Activated naive CD4-positive, alpha-beta T cell treated with anti-CD3 and anti-CD28 coated beads, Interleukin-2, amount 10 ng/mL, durations not matched to agents 7 days and 5 days (primary cell): ENCODE measurements at regions not wholly inside any gene's neighbourhood (a gene's known extent, or its start where the extent isn't known, plus 50 kb on each side); places are given as distances from the start of the nearest gene placed in this dataset.

ENCODE experiments used
- CTCF ChIA-PET: fragments of 350-600 bp; sonication (Branson Sonifier 250); formaldehyde crosslinking; loops from one replicate; lab custom pipeline; 2021; ENCODE audit warnings: antibody characterized with exemption; lab: Charles Lee
- DNase-seq: peaks from one replicate; pipeline ENCODE4 v3.0.0-alpha.2; 2020
- H3K27ac Mint-ChIP-seq: one replicate; pipeline ENCODE4 v1.8.0; 2021; ENCODE audit warnings: mild to moderate bottlenecking, moderate library complexity, mixed read lengths
- H3K27me3 Mint-ChIP-seq: one replicate; pipeline ENCODE4 v1.8.0; 2021; ENCODE audit warnings: mild to moderate bottlenecking, mixed read lengths
- H3K36me3 Mint-ChIP-seq: one replicate; pipeline ENCODE4 v1.8.0; 2021; ENCODE audit warnings: mixed read lengths
- H3K4me1 Mint-ChIP-seq: one replicate; pipeline ENCODE4 v1.8.0; 2021; ENCODE audit warnings: mixed read lengths
- H3K4me3 Mint-ChIP-seq: one replicate; pipeline ENCODE4 v1.8.0; 2021; ENCODE audit warnings: mild to moderate bottlenecking, moderate library complexity, mixed read lengths
- H3K9me3 Mint-ChIP-seq: one replicate; pipeline ENCODE4 v1.8.0; 2021; ENCODE audit warnings: mixed read lengths

GRCh38 chr2:23092831-23093230, 292.1 kb upstream of the KLHL29 start:
- Mint-ChIP-seq H3K36me3 (no peaks in the 10 kb centered on the region), H3K4me1 (no peaks in the 10 kb centered on the region), H3K27ac (no peak overlapping the region), H3K9me3 (peaks cover 2% of the 10 kb centered on the region), H3K4me3 (no peak overlapping the region), H3K27me3 (no peaks in the 10 kb centered on the region)
- CTCF ChIA-PET, result no interaction called here
- no peak for DNase-seq

GRCh38 chr2:23093513-23093912, 291.5 kb upstream of the KLHL29 start:
- H3K9me3 Mint-ChIP-seq, result peaks cover 2% of the 10 kb centered on the region
- no peaks in the 10 kb centered on the region for H3K4me1 Mint-ChIP-seq
- H3K36me3 Mint-ChIP-seq, result no peaks in the 10 kb centered on the region
- no peak overlapping the region for H3K27ac Mint-ChIP-seq
- no peak for DNase-seq
- H3K27me3 Mint-ChIP-seq, result no peaks in the 10 kb centered on the region
- CTCF ChIA-PET, result no interaction called here
- H3K4me3 Mint-ChIP-seq, result no peak overlapping the region

- no peak overlapping the region for H3K27ac Mint-ChIP-seq
- CTCF ChIA-PET, result no interaction called here
- no peaks in the 10 kb centered on the region for H3K4me1 Mint-ChIP-seq
- no peak for DNase-seq
- H3K4me3 Mint-ChIP-seq, result no peak overlapping the region
- H3K9me3 Mint-ChIP-seq, result no peaks in the 10 kb centered on the region
- H3K27me3 Mint-ChIP-seq, result no peaks in the 10 kb centered on the region
- no peaks in the 10 kb centered on the region for H3K36me3 Mint-ChIP-seq
Measured at GRCh38 chr2:23096906-23097602, 287.9 kb upstream of the KLHL29 start.

DNA sequence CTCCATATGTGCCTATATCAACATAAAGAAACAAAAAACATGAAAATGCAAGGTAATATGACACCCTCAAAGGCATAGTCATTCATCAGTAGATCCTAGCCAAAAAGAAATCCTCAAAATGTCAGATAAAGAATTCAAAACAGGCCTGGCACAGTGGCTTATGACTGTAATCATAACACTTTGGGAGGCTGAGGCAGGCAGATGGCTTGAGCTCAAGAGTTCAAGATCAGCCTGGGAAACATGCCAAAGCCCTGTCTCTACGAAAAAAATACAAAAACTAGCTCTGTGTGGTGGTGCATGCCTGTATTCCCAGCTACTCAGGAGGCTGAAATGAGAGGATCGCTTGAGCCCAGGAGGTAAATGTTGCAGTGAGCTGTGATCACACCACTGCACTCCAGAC, 284.6 kb upstream of the KLHL29 start:
- Mint-ChIP-seq H3K4me3 (no peak overlapping the region), H3K27ac (no peak overlapping the region), H3K4me1 (no peaks in the 10 kb centered on the region), H3K27me3 (no peaks in the 10 kb centered on the region), H3K9me3 (no peaks in the 10 kb centered on the region), H3K36me3 (no peaks in the 10 kb centered on the region)
- DNase-seq, result no peak
- CTCF ChIA-PET, result no interaction called here

DNA sequence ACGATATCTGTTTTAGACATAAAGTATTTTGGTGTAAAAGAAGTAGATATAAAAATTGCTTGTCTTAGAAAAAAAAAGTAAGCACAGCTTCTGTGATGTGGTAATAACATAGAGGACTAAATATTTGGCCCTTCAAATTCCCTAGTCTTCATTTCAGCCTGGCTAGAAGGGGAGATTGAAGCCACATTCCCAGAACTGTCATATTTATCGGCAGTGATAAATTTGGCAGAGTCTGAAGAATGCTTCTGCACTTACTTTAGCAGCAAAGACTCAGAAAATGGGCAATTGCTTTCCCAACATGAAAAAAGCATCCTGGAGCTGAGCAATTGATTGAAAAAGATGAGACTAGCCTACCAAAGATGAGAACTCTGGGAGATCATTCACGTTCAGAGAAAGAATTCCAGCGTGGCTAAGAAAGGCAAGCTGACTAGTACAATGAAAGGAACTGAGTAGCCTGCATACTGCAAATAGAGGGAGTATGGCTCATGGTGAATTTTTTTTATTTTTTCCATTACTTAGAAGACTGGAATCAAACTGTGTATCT, 278.7 kb upstream of the KLHL29 start:
- Mint-ChIP-seq H3K36me3 (no peaks in the 10 kb centered on the region), H3K27me3 (no peaks in the 10 kb centered on the region), H3K9me3 (peaks cover 2% of the 10 kb centered on the region), H3K27ac (no peak overlapping the region), H3K4me1 (no peaks in the 10 kb centered on the region), H3K4me3 (no peak overlapping the region)
- CTCF ChIA-PET, result no interaction called here
- no peak for DNase-seq

DNA sequence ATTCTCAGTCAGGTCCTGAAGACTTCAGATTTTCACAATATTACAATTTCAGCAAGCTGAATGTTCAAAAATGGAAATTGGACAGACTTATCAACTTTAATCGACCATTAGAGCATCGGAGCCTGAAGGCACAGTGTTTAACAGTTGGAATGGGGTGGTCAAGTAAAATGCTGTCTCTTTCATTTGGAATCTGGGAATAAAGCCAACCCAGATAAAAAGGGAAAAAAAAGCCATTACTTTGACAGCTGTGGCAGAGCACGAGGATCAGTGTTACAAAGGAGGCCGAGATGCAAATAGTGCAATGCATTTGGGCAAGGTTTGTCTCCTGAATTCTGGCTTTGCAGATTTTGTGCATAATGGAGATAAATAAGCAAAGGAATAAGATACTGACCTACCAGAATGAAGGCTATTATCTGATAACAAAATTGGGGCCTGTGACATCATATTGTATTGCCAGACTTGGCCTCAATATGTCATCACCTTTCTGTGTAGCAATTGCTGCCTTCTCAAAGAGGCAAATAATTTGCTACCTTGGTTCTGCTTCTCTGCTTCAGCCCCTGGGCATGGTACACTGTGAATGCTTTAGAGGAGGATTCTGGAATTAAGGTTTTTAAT, 277.5 kb upstream of the KLHL29 start:
- H3K4me1 Mint-ChIP-seq, result no peaks in the 10 kb centered on the region
- no peak overlapping the region for H3K4me3 Mint-ChIP-seq
- H3K27ac Mint-ChIP-seq, result no peak overlapping the region
- no peak for DNase-seq
- no peaks in the 10 kb centered on the region for H3K27me3 Mint-ChIP-seq
- no peaks in the 10 kb centered on the region for H3K36me3 Mint-ChIP-seq
- H3K9me3 Mint-ChIP-seq, result peaks cover 2% of the 10 kb centered on the region
- CTCF ChIA-PET, result no interaction called here

DNA sequence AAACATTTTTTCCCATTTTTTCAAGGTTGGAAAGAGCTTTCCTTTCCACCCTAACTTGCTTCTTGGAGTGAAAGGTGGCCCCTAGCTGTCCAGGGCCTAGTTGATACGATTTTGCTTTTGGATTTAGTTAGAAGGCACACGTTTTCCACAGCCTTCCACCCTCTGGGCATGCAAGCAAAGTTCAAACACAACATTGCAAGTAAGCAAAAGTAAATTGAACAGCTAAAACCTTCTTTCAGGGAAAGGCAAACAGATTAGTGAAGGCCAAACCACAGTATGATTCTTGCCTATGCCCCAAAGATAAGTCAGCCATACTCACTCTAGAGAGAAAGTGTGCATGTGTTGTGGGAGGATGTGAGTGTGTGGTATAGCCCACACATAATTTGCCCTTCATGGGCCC, 273.7 kb upstream of the KLHL29 start:
- no peak overlapping the region for H3K27ac Mint-ChIP-seq
- CTCF ChIA-PET, result no interaction called here
- H3K4me1 Mint-ChIP-seq, result no peaks in the 10 kb centered on the region

GRCh38 chr2:23112517-23112916, 272.5 kb upstream of the KLHL29 start:
- H3K9me3 Mint-ChIP-seq, result peaks cover 2% of the 10 kb centered on the region
- no peak for DNase-seq
- no peaks in the 10 kb centered on the region for H3K36me3 Mint-ChIP-seq
- no peaks in the 10 kb centered on the region for H3K27me3 Mint-ChIP-seq
- CTCF ChIA-PET, result no interaction called here
- no peaks in the 10 kb centered on the region for H3K4me1 Mint-ChIP-seq
- H3K27ac Mint-ChIP-seq, result no peak overlapping the region
- no peak overlapping the region for H3K4me3 Mint-ChIP-seq

More for the DNA sequence above, 273.7 kb upstream of the KLHL29 start:
- Mint-ChIP-seq H3K9me3 (peaks cover 2% of the 10 kb centered on the region), H3K27me3 (no peaks in the 10 kb centered on the region), H3K36me3 (no peaks in the 10 kb centered on the region), H3K4me3 (no peak overlapping the region)
- no peak for DNase-seq

GRCh38 chr2:23114299-23114698, 270.7 kb upstream of the KLHL29 start:
- H3K4me1 Mint-ChIP-seq, result no peaks in the 10 kb centered on the region
- H3K27me3 Mint-ChIP-seq, result no peaks in the 10 kb centered on the region

GRCh38 chr2:23118313-23118712, 266.7 kb upstream of the KLHL29 start:
- DNase-seq, result no peak
- Mint-ChIP-seq H3K9me3 (no peaks in the 10 kb centered on the region), H3K4me1 (no peaks in the 10 kb centered on the region), H3K36me3 (no peaks in the 10 kb centered on the region), H3K4me3 (no peak overlapping the region), H3K27ac (no peak overlapping the region), H3K27me3 (no peaks in the 10 kb centered on the region)
- CTCF ChIA-PET, result no interaction called here

More at GRCh38 chr2:23114299-23114698, 270.7 kb upstream of the KLHL29 start:
- DNase-seq, result no peak
- Mint-ChIP-seq H3K9me3 (peaks cover 2% of the 10 kb centered on the region), H3K36me3 (no peaks in the 10 kb centered on the region), H3K4me3 (no peak overlapping the region), H3K27ac (no peak overlapping the region)
- CTCF ChIA-PET, result no interaction called here

- CTCF ChIA-PET, result no interaction called here
- H3K36me3 Mint-ChIP-seq, result no peaks in the 10 kb centered on the region
- no peaks in the 10 kb centered on the region for H3K4me1 Mint-ChIP-seq
- no peaks in the 10 kb centered on the region for H3K27me3 Mint-ChIP-seq
- no peaks in the 10 kb centered on the region for H3K9me3 Mint-ChIP-seq
- H3K4me3 Mint-ChIP-seq, result no peak overlapping the region
- DNase-seq, result no peak
- no peak overlapping the region for H3K27ac Mint-ChIP-seq
Measured at GRCh38 chr2:23118894-23119293, 266.1 kb upstream of the KLHL29 start.

GRCh38 chr2:23120161-23120560, 264.8 kb upstream of the KLHL29 start:
- no peak overlapping the region for H3K27ac Mint-ChIP-seq
- H3K4me1 Mint-ChIP-seq, result no peaks in the 10 kb centered on the region
- H3K36me3 Mint-ChIP-seq, result no peaks in the 10 kb centered on the region
- H3K9me3 Mint-ChIP-seq, result no peaks in the 10 kb centered on the region
- no peak overlapping the region for H3K4me3 Mint-ChIP-seq
- H3K27me3 Mint-ChIP-seq, result no peaks in the 10 kb centered on the region
- no peak for DNase-seq
- CTCF ChIA-PET, result no interaction called here

- no peaks in the 10 kb centered on the region for H3K27me3 Mint-ChIP-seq
- DNase-seq, result no peak
Measured at GRCh38 chr2:23121968-23122648, 262.9 kb upstream of the KLHL29 start.

GRCh38 chr2:23122681-23123215, 262.2 kb upstream of the KLHL29 start:
- Mint-ChIP-seq H3K36me3 (no peaks in the 10 kb centered on the region), H3K4me3 (no peak overlapping the region), H3K27me3 (no peaks in the 10 kb centered on the region), H3K4me1 (no peaks in the 10 kb centered on the region), H3K9me3 (no peaks in the 10 kb centered on the region), H3K27ac (no peak overlapping the region)
- CTCF ChIA-PET, result no interaction called here
- no peak for DNase-seq

More at GRCh38 chr2:23121968-23122648, 262.9 kb upstream of the KLHL29 start:
- Mint-ChIP-seq H3K4me3 (no peak overlapping the region), H3K36me3 (no peaks in the 10 kb centered on the region), H3K4me1 (no peaks in the 10 kb centered on the region), H3K27ac (no peak overlapping the region), H3K9me3 (no peaks in the 10 kb centered on the region)
- CTCF ChIA-PET, result no interaction called here
